ENCODE measurements at regions not wholly inside any gene's neighbourhood (a gene's known extent, or its start where the extent isn't known, plus 50 kb on each side); places are given as distances from the start of the nearest gene placed in this dataset.

- TF ChIP-seq CTCF (IDR thresholded peaks at IDR 0.05) (no peak), POLR2AphosphoS5 (IDR thresholded peaks at IDR 0.05; ENCODE audit: low read depth, low read length) (no peak), SIN3A (IDR thresholded peaks at IDR 0.05; ENCODE audit: borderline replicate concordance, insufficient read depth, low read depth, low read length) (no peak)
Observed at GRCh38 chr5:155368490-155368889, 354.9 kb downstream of the KIF4B start.
